SH-SY5Y (cell line): ENCODE measurements at regions not wholly inside any gene's neighbourhood (a gene's known extent, or its start where the extent isn't known, plus 50 kb on each side); places are given as distances from the start of the nearest gene placed in this dataset.

Experiments
- GATA2 ChIP-seq: IDR thresholded peaks from 2 replicates; pipeline ENCODE4 v1.6.1; 2011; ENCODE audit warnings: mild to moderate bottlenecking, low read depth, low read length
- GATA3 ChIP-seq: IDR thresholded peaks from 2 replicates; pipeline ENCODE4 v1.6.1; 2011; ENCODE audit warnings: low read depth, mild to moderate bottlenecking, low read length, moderate library complexity

GRCh38 chr2:220247588-220248350 lies 620.3 kb downstream of the SLC4A3 start:
- TF ChIP-seq GATA2 (no peak), GATA3 (no peak)

GRCh38 chr2:220259662-220260061 lies 632.2 kb downstream of the SLC4A3 start:
- TF ChIP-seq GATA3 (no peak), GATA2 (no peak)

- TF ChIP-seq GATA3 = no peak
- no peak for TF ChIP-seq GATA2
These were observed 635.9 kb downstream of the SLC4A3 start for GRCh38 chr2:220263300-220263699.

GRCh38 chr2:220269367-220269766 lies 641.9 kb downstream of the SLC4A3 start:
- TF ChIP-seq GATA2 (no peak), GATA3 (no peak)

GRCh38 chr2:220270481-220271070 lies 643.1 kb downstream of the SLC4A3 start:
- TF ChIP-seq GATA2 (no peak), GATA3 (no peak)

- TF ChIP-seq GATA3 (no peak), GATA2 (no peak)
These were observed 645.2 kb downstream of the SLC4A3 start for GRCh38 chr2:220272656-220273055.

- TF ChIP-seq GATA2 (no peak), GATA3 (no peak)
These were observed 645.7 kb downstream of the SLC4A3 start for GRCh38 chr2:220273082-220273481.

GRCh38 chr2:220275454-220275853 lies 648.0 kb downstream of the SLC4A3 start:
- TF ChIP-seq GATA3 (no peak), GATA2 (no peak)

GRCh38 chr2:220276741-220277444 lies 649.5 kb downstream of the SLC4A3 start:
- TF ChIP-seq GATA3 = no peak
- no peak for TF ChIP-seq GATA2

GRCh38 chr2:220277445-220277975 lies 650.1 kb downstream of the SLC4A3 start:
- TF ChIP-seq GATA3 (no peak), GATA2 (no peak)

GRCh38 chr2:220278022-220278421 lies 650.6 kb downstream of the SLC4A3 start:
- TF ChIP-seq GATA3 = no peak
- no peak for TF ChIP-seq GATA2

- TF ChIP-seq GATA3 (no peak), GATA2 (no peak)
These were observed 651.9 kb downstream of the SLC4A3 start for GRCh38 chr2:220279372-220279771.

- TF ChIP-seq GATA2 (no peak), GATA3 (no peak)
These were observed 652.4 kb downstream of the SLC4A3 start for GRCh38 chr2:220279840-220280239.

GRCh38 chr2:220280736-220281135 lies 653.3 kb downstream of the SLC4A3 start:
- TF ChIP-seq GATA2 = no peak
- TF ChIP-seq GATA3 = no peak

- TF ChIP-seq GATA2 (no peak), GATA3 (no peak)
These were observed 654.3 kb downstream of the SLC4A3 start for GRCh38 chr2:220281771-220282170.
